Esophagus squamous epithelium (tissue), 5 donors: ENCODE measurements at regions not wholly inside any gene's neighbourhood (a gene's known extent, or its start where the extent isn't known, plus 50 kb on each side); places are given as distances from the start of the nearest gene placed in this dataset.

Experiments
- DNase-seq: peaks from one replicate; lab custom pipeline; 2025; lab: John Stamatoyannopoulos, UW
- H3K27ac ChIP-seq, 4 donors: fragments of 200-600 bp; sonication (generic); one replicate each; pipeline ENCODE4 v1.5.1; 2016 to 2019; ENCODE audit warnings: mild to moderate bottlenecking in 1 of 4
- H3K27me3 ChIP-seq, 4 donors: fragments of 200-600 bp; sonication (generic); 1 replicate in 3 of 4; 2 replicates in 1 of 4; pipeline versions ENCODE4 v1.5.1 to v1.6.0; 2017 to 2021; ENCODE audit warnings: antibody characterized with exemption in 1 of 4
- H3K36me3 ChIP-seq, 3 donors: fragments of 200-600 bp; sonication (generic); one replicate each; pipeline ENCODE4 v1.5.1; 2016 to 2019
- H3K4me1 ChIP-seq, 3 donors: fragments of 200-600 bp; sonication (generic); one replicate each; pipeline ENCODE4 v1.5.1; 2017 to 2019
- H3K4me3 ChIP-seq, 4 donors: fragments of 200-600 bp; sonication (generic); 1 replicate in 3 of 4; 2 replicates in 1 of 4; pipeline ENCODE4 v1.5.1; 2016 to 2019; ENCODE audit warnings: mild to moderate bottlenecking in 2 of 4, moderate library complexity in 1 of 4
- H3K9me3 ChIP-seq, 3 donors: fragments of 200-600 bp; sonication (generic); one replicate each; pipeline ENCODE4 v1.5.1; 2016 to 2019
- CTCF ChIP-seq, 6 experiments: fragments of 450-650 bp in 4 of 6; fragments of 200-600 bp in 2 of 6; sonication (generic) in 2 of 6; IDR thresholded peaks; one replicate each; pipeline ENCODE4 v1.5.1; 2016 to 2019; ENCODE audit warnings: antibody characterized with exemption in 6 of 6, mild to moderate bottlenecking in 4 of 6, moderate library complexity in 4 of 6
- POLR2A ChIP-seq, 4 donors: fragments of 450-650 bp; IDR thresholded peaks; one replicate each; pipeline ENCODE4 v1.6.1; 2017; ENCODE audit warnings: antibody characterized with exemption in 4 of 4, mild to moderate bottlenecking in 4 of 4, moderate library complexity in 3 of 4
- WGBS, 2 donors: methylation state at CpG; one replicate each; pipeline ENCODE4 v1.1.5; 2018; 5-methylcytosine and 5-hydroxymethylcytosine counted together
- intact Hi-C: fragments of 100-400 bp; cut with DNase I; formaldehyde crosslinking; loops from one replicate; pipeline ENCODE4 v1.15.0; 2022
- donor health status: DM: yes; HTN: yes; CAD: no.

DNA sequence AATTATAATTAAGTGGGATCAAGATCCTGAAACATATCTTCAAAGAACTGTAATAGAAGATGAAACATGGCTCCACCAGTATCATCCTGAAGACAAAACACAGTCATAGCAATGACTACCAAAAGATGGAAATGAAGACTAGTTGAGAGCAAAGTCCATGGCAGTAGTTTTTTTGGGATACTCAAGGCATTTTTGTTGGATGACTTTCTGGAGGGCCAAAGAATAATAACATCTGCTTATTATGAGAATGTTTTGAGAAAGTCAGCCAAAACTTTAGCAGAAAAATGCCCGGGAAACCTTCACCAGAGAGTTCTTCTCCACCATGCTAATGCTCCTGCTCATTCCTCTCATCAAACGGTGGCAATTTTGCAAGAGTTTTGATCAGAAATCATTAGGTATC is 809.4 kb upstream of the RAG2 start:
- Histone ChIP-seq H3K4me1 (no peaks in the 10 kb centered on the region), H3K4me3 (no peak overlapping the region), H3K27ac (no peak overlapping the region), H3K36me3 (no peaks in the 10 kb centered on the region), H3K27me3 (no peaks in the 10 kb centered on the region), H3K9me3 (peaks cover 0 to 14% (median 0%) of the 10 kb centered on the region in 3 donors)
- no peak for DNase-seq
- 41 to 57% methylated on average over 2 of the region's 2 CpGs for whole genome bisulfite sequencing, 2 donors
- intact Hi-C loops, result no loop called here
- TF ChIP-seq POLR2A (IDR thresholded peaks at IDR 0.05) (no peak), CTCF (IDR thresholded peaks at IDR 0.05) (no peak)

- WGBS, 2 donors, result 24 to 35% methylated on average over 1 of the region's 1 CpG
- no peak for DNase-seq
- Histone ChIP-seq H3K36me3 (no peaks in the 10 kb centered on the region), H3K4me3 (no peak overlapping the region), H3K9me3 (peaks cover 0 to 14% (median 0%) of the 10 kb centered on the region in 3 donors), H3K4me1 (no peaks in the 10 kb centered on the region), H3K27ac (no peak overlapping the region), H3K27me3 (no peaks in the 10 kb centered on the region)
- intact Hi-C loops, result no loop called here
- no peak for TF ChIP-seq CTCF (IDR thresholded peaks at IDR 0.05)
- TF ChIP-seq POLR2A (IDR thresholded peaks at IDR 0.05), result no peak
Observed at GRCh38 chr11:37406651-37407050, 808.6 kb upstream of the RAG2 start.

DNA sequence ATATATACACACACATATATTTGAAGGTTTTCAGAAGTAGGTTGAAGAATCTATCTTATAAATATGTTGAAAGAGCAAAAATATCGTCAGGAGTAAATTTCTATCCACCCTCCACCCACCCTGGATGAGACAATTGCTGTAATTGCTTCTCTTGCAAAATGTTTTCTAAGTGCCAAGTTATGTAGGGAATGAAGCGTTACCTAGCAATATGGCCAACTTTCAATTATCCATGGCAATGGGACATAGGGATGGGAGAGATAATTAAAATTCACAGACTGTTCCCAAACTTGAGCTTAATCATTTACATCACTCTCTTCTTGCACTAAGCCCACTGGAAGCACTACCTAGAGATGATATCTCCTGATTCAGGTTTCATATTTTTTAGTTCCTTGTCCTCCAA is 806.2 kb upstream of the RAG2 start:
- no peak overlapping the region for H3K4me3 ChIP-seq
- H3K36me3 ChIP-seq, result no peaks in the 10 kb centered on the region
- H3K27me3 ChIP-seq, result no peaks in the 10 kb centered on the region
- no peaks in the 10 kb centered on the region for H3K4me1 ChIP-seq
- WGBS, 2 donors, result 61 to 65% methylated on average over 2 of the region's 2 CpGs
- intact Hi-C loops, result no loop called here
- no peak overlapping the region for H3K27ac ChIP-seq
- no peak for TF ChIP-seq POLR2A (IDR thresholded peaks at IDR 0.05)
- no peak for TF ChIP-seq CTCF (IDR thresholded peaks at IDR 0.05)
- no peak for DNase-seq
- H3K9me3 ChIP-seq, result peaks cover 0 to 10% (median 0%) of the 10 kb centered on the region in 3 donors

GRCh38 chr11:37402663-37403062 is 804.6 kb upstream of the RAG2 start:
- no peak overlapping the region for H3K4me3 ChIP-seq
- H3K4me1 ChIP-seq, result no peaks in the 10 kb centered on the region
- H3K9me3 ChIP-seq, result peaks cover 0 to 5% (median 0%) of the 10 kb centered on the region in 3 donors
- H3K27ac ChIP-seq, result no peak overlapping the region
- H3K36me3 ChIP-seq, result no peaks in the 10 kb centered on the region
- no peaks in the 10 kb centered on the region for H3K27me3 ChIP-seq
- no peak for DNase-seq
- TF ChIP-seq CTCF (IDR thresholded peaks at IDR 0.05), result no peak
- no peak for TF ChIP-seq POLR2A (IDR thresholded peaks at IDR 0.05)
- intact Hi-C loops, result no loop called here
- 22 to 77% methylated on average over 1 of the region's 1 CpG for WGBS, 2 donors

- intact Hi-C loops, result no loop called here
- no peaks in the 10 kb centered on the region for H3K27me3 ChIP-seq
- H3K9me3 ChIP-seq, result peaks cover 0 to 17% (median 11%) of the 10 kb centered on the region in 3 donors
- no peak for DNase-seq
- H3K4me1 ChIP-seq, result no peaks in the 10 kb centered on the region
- H3K36me3 ChIP-seq, result no peaks in the 10 kb centered on the region
- H3K4me3 ChIP-seq, result no peak overlapping the region
- WGBS, 2 donors, result 22% methylated on average over 1 of the region's 1 CpG
- no peak overlapping the region for H3K27ac ChIP-seq
- TF ChIP-seq POLR2A (IDR thresholded peaks at IDR 0.05) (no peak), CTCF (IDR thresholded peaks at IDR 0.05) (no peak)
Observed at GRCh38 chr11:37394236-37394870, 796.3 kb upstream of the RAG2 start.
